CD14-positive monocyte (primary cell): ENCODE measurements at regions not wholly inside any gene's neighbourhood (a gene's known extent, or its start where the extent isn't known, plus 50 kb on each side); places are given as distances from the start of the nearest gene placed in this dataset.

Source experiments
- DNase-seq, 3 donors: peaks; one replicate each; pipeline ENCODE4 v3.0.0-alpha.2; 2011 to 2022
- H2AFZ ChIP-seq: 2 replicates; pipeline ENCODE4 v1.6.0; 2012; ENCODE audit warnings: mild to moderate bottlenecking, low read depth, low read length, inconsistent platforms; ENCODE audit not compliant: insufficient read depth, poor library complexity, severe bottlenecking
- H3K27ac ChIP-seq, 2 donors: 1 replicate in 1 of 2; 2 replicates in 1 of 2; pipeline ENCODE4 v1.5.1; 2012 to 2013; ENCODE audit warnings: low read length in 2 of 2, control low read depth in 1 of 2, inconsistent platforms in 1 of 2, low read depth in 1 of 2, mild to moderate bottlenecking in 1 of 2
- H3K27me3 ChIP-seq, 2 donors: one replicate each; pipeline versions ENCODE4 v1.6.0 to v1.6.1; 2011 to 2013; ENCODE audit warnings: low read length in 2 of 2; ENCODE audit not compliant: control insufficient read depth in 2 of 2, insufficient read depth in 2 of 2
- H3K36me3 ChIP-seq, 2 donors: replicated peaks in 1 of 2; 1 replicate in 1 of 2; 2 replicates in 1 of 2; pipeline versions ENCODE4 v1.5.1 to v1.6.1; 2012 to 2013; ENCODE audit warnings: low read length in 2 of 2, control low read depth in 1 of 2, inconsistent platforms in 1 of 2, mild to moderate bottlenecking in 1 of 2; ENCODE audit not compliant: insufficient read depth in 2 of 2, control insufficient read depth in 1 of 2
- H3K4me1 ChIP-seq, 2 donors: 1 replicate in 1 of 2; 2 replicates in 1 of 2; pipeline versions ENCODE4 v1.5.1 to v1.6.1; 2012 to 2013; ENCODE audit warnings: low read length in 2 of 2, control low read depth in 1 of 2, inconsistent platforms in 1 of 2, mild to moderate bottlenecking in 1 of 2, moderate library complexity in 1 of 2; ENCODE audit not compliant: insufficient read depth in 2 of 2, control insufficient read depth in 1 of 2
- H3K4me2 ChIP-seq: replicated peaks from 2 replicates; pipeline ENCODE3; 2012; ENCODE audit warnings: low read length, moderate library complexity, mild to moderate bottlenecking; ENCODE audit not compliant: poor library complexity, severe bottlenecking; ENCODE audit errors: extremely low read depth
- H3K4me3 ChIP-seq, 3 experiments: fragments of 200-600 bp in 1 of 3; sonication (generic) in 1 of 3; replicated peaks in 1 of 3; 1 replicate in 2 of 3; 2 replicates in 1 of 3; pipeline ENCODE4 v1.5.1; 2011 to 2013; ENCODE audit warnings: low read length in 3 of 3, mild to moderate bottlenecking in 3 of 3, control low read depth in 2 of 3, low read depth in 2 of 3, inconsistent platforms in 1 of 3, moderate library complexity in 1 of 3
- H3K79me2 ChIP-seq: 2 replicates; pipeline ENCODE4 v1.6.0; 2012; ENCODE audit warnings: mild to moderate bottlenecking, control low read depth, inconsistent platforms, low read length, moderate library complexity; ENCODE audit not compliant: insufficient read depth
- H3K9ac ChIP-seq: 2 replicates; pipeline ENCODE4 v1.6.0; 2017; ENCODE audit warnings: low read length, mild to moderate bottlenecking; ENCODE audit not compliant: insufficient read depth, poor library complexity, severe bottlenecking
- H3K9me3 ChIP-seq, 2 donors: replicated peaks in 1 of 2; 1 replicate in 1 of 2; 2 replicates in 1 of 2; pipeline versions ENCODE4 v1.5.1 to v1.6.1; 2012 to 2013; ENCODE audit warnings: low read length in 2 of 2, control low read depth in 1 of 2; ENCODE audit not compliant: control insufficient read depth in 1 of 2, insufficient read depth in 1 of 2
- H4K20me1 ChIP-seq: 2 replicates; pipeline ENCODE4 v1.6.0; 2012; ENCODE audit warnings: mild to moderate bottlenecking, low read length, control low read depth, moderate library complexity; ENCODE audit not compliant: insufficient read depth
- H3K27ac Mint-ChIP-seq, 7 donors: one replicate each; pipeline ENCODE4 v1.8.0; 2020; ENCODE audit warnings: mild to moderate bottlenecking in 7 of 7, mixed read lengths in 7 of 7, moderate library complexity in 6 of 7, inconsistent platforms in 2 of 7
- H3K27me3 Mint-ChIP-seq, 3 donors: one replicate each; pipeline ENCODE4 v1.8.0; 2021 to 2022; ENCODE audit warnings: low read depth in 3 of 3, mild to moderate bottlenecking in 3 of 3, mixed read lengths in 3 of 3, moderate library complexity in 3 of 3, inconsistent platforms in 1 of 3
- H3K36me3 Mint-ChIP-seq, 2 donors: one replicate each; pipeline ENCODE4 v1.8.0; 2020; ENCODE audit warnings: mixed read lengths in 2 of 2, inconsistent platforms in 1 of 2, mild to moderate bottlenecking in 1 of 2
- H3K4me1 Mint-ChIP-seq: one replicate; pipeline ENCODE4 v1.8.0; 2020; ENCODE audit warnings: mild to moderate bottlenecking, mixed read lengths
- H3K4me3 Mint-ChIP-seq, 2 donors: one replicate each; pipeline ENCODE4 v1.8.0; 2020; ENCODE audit warnings: mild to moderate bottlenecking in 2 of 2, mixed read lengths in 2 of 2, moderate library complexity in 1 of 2
- H3K9me3 Mint-ChIP-seq, 7 donors: one replicate each; pipeline ENCODE4 v1.8.0; 2020 to 2022; ENCODE audit warnings: mixed read lengths in 7 of 7, mild to moderate bottlenecking in 6 of 7, moderate library complexity in 6 of 7, inconsistent platforms in 2 of 7
- CTCF ChIP-seq: fragments of 200-600 bp; IDR thresholded peaks from one replicate; pipeline ENCODE4 v1.8.0; 2022; ENCODE audit warnings: antibody characterized with exemption, mild to moderate bottlenecking
- WGBS: methylation state at CpG from one replicate; pipeline ENCODE4 v1.1.5; 2013; ENCODE audit warnings: missing lambda C conversion rate; ENCODE audit not compliant: insufficient coverage; 5-methylcytosine and 5-hydroxymethylcytosine counted together
- intact Hi-C, 2 donors: fragments of 100-400 bp; cut with micrococcal nuclease; formaldehyde crosslinking; loops; one replicate each; pipeline versions ENCODE4 v1.15.0 to v1.15.1; 2023

GRCh38 chr10:78545756-78546155 is 512.1 kb downstream of the RPS24 start:
- H3K9me3 ChIP-seq: no peaks in the 10 kb centered on the region
- no peak overlapping the region for H3K27ac ChIP-seq
- H3K27me3 Mint-ChIP-seq: peaks cover 1 to 3% (median 2%) of the 10 kb centered on the region in 3 donors
- peaks cover 14% of the 10 kb centered on the region for H3K4me1 Mint-ChIP-seq
- intact Hi-C loops: no loop called here
- no peaks in the 10 kb centered on the region for H3K4me1 ChIP-seq
- H3K36me3 Mint-ChIP-seq: no peaks in the 10 kb centered on the region
- no peak overlapping the region for H3K4me2 ChIP-seq
- H3K9ac ChIP-seq: no peak overlapping the region
- H3K36me3 ChIP-seq: no peaks in the 10 kb centered on the region
- TF ChIP-seq CTCF: no peak
- 100% methylated on average over 1 of the region's 3 CpGs for WGBS
- no peak for DNase-seq
- H3K4me3 ChIP-seq: no peak overlapping the region
- peaks cover 0 to 4% (median 0%) of the 10 kb centered on the region in 7 donors for H3K9me3 Mint-ChIP-seq
- H3K4me3 Mint-ChIP-seq: no peak overlapping the region
- no peaks in the 10 kb centered on the region for H3K27me3 ChIP-seq
- no peak overlapping the region for H3K27ac Mint-ChIP-seq
- H3K79me2 ChIP-seq: no peaks in the 10 kb centered on the region
- H4K20me1 ChIP-seq: no peaks in the 10 kb centered on the region
- H2AFZ ChIP-seq: no peak overlapping the region

- no peaks in the 10 kb centered on the region for H3K27me3 ChIP-seq
- no peak overlapping the region for H3K4me3 ChIP-seq
- H2AFZ ChIP-seq: no peak overlapping the region
- no peak overlapping the region for H3K27ac ChIP-seq
- no peaks in the 10 kb centered on the region for H3K4me1 ChIP-seq
- 78% methylated on average over 4 of the region's 6 CpGs for WGBS
- peaks cover 1 to 4% (median 3%) of the 10 kb centered on the region in 3 donors for H3K27me3 Mint-ChIP-seq
- DNase-seq: no peak
- H3K9me3 Mint-ChIP-seq: no peaks in the 10 kb centered on the region
- TF ChIP-seq CTCF: no peak
- no peak overlapping the region for H3K4me2 ChIP-seq
- H4K20me1 ChIP-seq: no peaks in the 10 kb centered on the region
- intact Hi-C loops: no loop called here
- H3K36me3 ChIP-seq: no peaks in the 10 kb centered on the region
- H3K9ac ChIP-seq: no peak overlapping the region
- peaks cover 14% of the 10 kb centered on the region for H3K4me1 Mint-ChIP-seq
- H3K36me3 Mint-ChIP-seq: no peaks in the 10 kb centered on the region
- no peaks in the 10 kb centered on the region for H3K79me2 ChIP-seq
- H3K4me3 Mint-ChIP-seq: no peak overlapping the region
- H3K9me3 ChIP-seq: no peaks in the 10 kb centered on the region
- peak overlapping the region in 1 of 7 donors; percentile 42 for H3K27ac Mint-ChIP-seq
These were observed 513.7 kb downstream of the RPS24 start for GRCh38 chr10:78547397-78547796.
